22Rv1 (cell line): ENCODE measurements at regions not wholly inside any gene's neighbourhood (a gene's known extent, or its start where the extent isn't known, plus 50 kb on each side); places are given as distances from the start of the nearest gene placed in this dataset.

ENCODE experiments used
- CTCF ChIP-seq: fragments of 450-650 bp; IDR thresholded peaks from 2 replicates; pipeline ENCODE4 v1.5.1; 2017; ENCODE audit warnings: mild to moderate bottlenecking
- ZFX ChIP-seq: fragments of 450-650 bp; IDR thresholded peaks from 2 replicates; pipeline ENCODE4 v1.6.1; 2017; ENCODE audit warnings: antibody characterized with exemption, borderline replicate concordance

- TF ChIP-seq CTCF (no peak), ZFX (no peak)
Observed at GRCh38 chr9:87112656-87113055, 165.3 kb upstream of the GAS1 start.
